Kidney glomerular epithelial cell (primary cell): ENCODE measurements at regions not wholly inside any gene's neighbourhood (a gene's known extent, or its start where the extent isn't known, plus 50 kb on each side); places are given as distances from the start of the nearest gene placed in this dataset.

Experiments used
- DNase-seq: peaks from one replicate; lab custom pipeline; 2025; lab: John Stamatoyannopoulos, UW

- no peak for DNase-seq
Observed at GRCh38 chr15:85307687-85308045, 72.7 kb upstream of the AKAP13 start.

GRCh38 chr15:85311647-85312046 is 68.8 kb upstream of the AKAP13 start:
- DNase-seq = no peak

- DNase-seq = peak; percentile 93
Observed at GRCh38 chr15:85312486-85312885, 67.9 kb upstream of the AKAP13 start.

GRCh38 chr15:85312929-85313331 is 67.5 kb upstream of the AKAP13 start:
- DNase-seq = peak; percentile 55

GRCh38 chr15:85313339-85313738 is 67.1 kb upstream of the AKAP13 start:
- DNase-seq = no peak

- no peak for DNase-seq
Observed at GRCh38 chr15:85314146-85314545, 66.3 kb upstream of the AKAP13 start.

- DNase-seq = no peak
Observed at GRCh38 chr15:85314633-85315032, 65.8 kb upstream of the AKAP13 start.

GRCh38 chr15:85316244-85316934 is 64.0 kb upstream of the AKAP13 start:
- DNase-seq = no peak

GRCh38 chr15:85318048-85318731 is 62.2 kb upstream of the AKAP13 start:
- DNase-seq = peak; percentile 62

- no peak for DNase-seq
Observed at GRCh38 chr15:85318732-85319076, 61.7 kb upstream of the AKAP13 start.

- DNase-seq = no peak
Observed at GRCh38 chr15:85324202-85324601, 56.2 kb upstream of the AKAP13 start.

GRCh38 chr15:85325834-85326233 is 54.6 kb upstream of the AKAP13 start:
- DNase-seq = no peak

GRCh38 chr15:85326291-85326690 is 54.1 kb upstream of the AKAP13 start:
- DNase-seq = no peak

- no peak for DNase-seq
Observed at GRCh38 chr15:85327820-85328219, 52.6 kb upstream of the AKAP13 start.

- peak; percentile 47 for DNase-seq
Observed at GRCh38 chr15:85329561-85330422, 50.6 kb upstream of the AKAP13 start.
